SK-N-SH (cell line): ENCODE measurements at regions not wholly inside any gene's neighbourhood (a gene's known extent, or its start where the extent isn't known, plus 50 kb on each side); places are given as distances from the start of the nearest gene placed in this dataset.

Source experiments
- CTCF ChIA-PET: fragments of 300-600, 350-600 bp; formaldehyde crosslinking; extraction: SDS; loops from one replicate; lab custom pipeline; 2021; lab: Yijun Ruan, JAX
- POLR2A ChIA-PET: fragments of 350-600 bp; sonication (Branson Sonifier 250); formaldehyde crosslinking; extraction: SDS; loops from one replicate; lab custom pipeline; 2020; ENCODE audit warnings: antibody characterized with exemption, inconsistent platforms; lab: Yijun Ruan, JAX
- DNase-seq: peaks from one replicate; pipeline ENCODE4 v3.0.0; 2012
- H2AFZ ChIP-seq: fragments of 200-600 bp; sonication (generic); 2 replicates; pipeline ENCODE4 v1.8.1; 2016; ENCODE audit warnings: antibody characterized with exemption, mild to moderate bottlenecking, low read depth
- H3F3A ChIP-seq: fragments of 200-600 bp; sonication (generic); replicated peaks from 2 replicates; pipeline ENCODE3; 2016; ENCODE audit warnings: antibody characterized with exemption, mild to moderate bottlenecking; ENCODE audit not compliant: insufficient read depth
- H3K27ac ChIP-seq, 2 experiments: fragments of 200-500 bp in 1 of 2; fragments of 200-600 bp in 1 of 2; sonication (Bioruptor generic) in 1 of 2; sonication (generic), shearing (Covaris generic) in 1 of 2; 2 replicates each; pipeline versions ENCODE4 v1.5.1 to v1.6.1; 2014 to 2016; ENCODE audit warnings: low read depth in 2 of 2, inconsistent platforms in 1 of 2, low read length in 1 of 2, mild to moderate bottlenecking in 1 of 2, mixed read lengths in 1 of 2
- H3K27me3 ChIP-seq: fragments of 200-600 bp; sonication (generic), shearing (Covaris generic); 2 replicates; pipeline ENCODE4 v1.6.1; 2016; ENCODE audit warnings: mixed run types; ENCODE audit not compliant: insufficient read depth
- H3K36me3 ChIP-seq, 2 experiments: fragments of 200-500 bp in 1 of 2; fragments of 200-600 bp in 1 of 2; sonication (Bioruptor generic) in 1 of 2; sonication (generic) in 1 of 2; replicated peaks in 1 of 2; 2 replicates each; pipeline versions ENCODE3 to v1.5.1; 2014 to 2016; ENCODE audit warnings: low read length in 1 of 2, mild to moderate bottlenecking in 1 of 2; ENCODE audit not compliant: insufficient read depth in 2 of 2, control insufficient read depth in 1 of 2
- H3K4me1 ChIP-seq, 2 experiments: fragments of 200-500 bp in 1 of 2; fragments of 200-600 bp in 1 of 2; sonication (Bioruptor generic) in 1 of 2; sonication (generic), shearing (Covaris generic) in 1 of 2; 2 replicates each; pipeline versions ENCODE4 v1.5.1 to v1.6.1; 2014 to 2016; ENCODE audit warnings: low read depth in 1 of 2, low read length in 1 of 2, mixed run types in 1 of 2; ENCODE audit not compliant: insufficient read depth in 2 of 2, control insufficient read depth in 1 of 2
- H3K4me2 ChIP-seq: fragments of 200-600 bp; sonication (generic), shearing (Covaris generic); 2 replicates; pipeline ENCODE4 v1.6.1; 2017; ENCODE audit warnings: mixed run types
- H3K4me3 ChIP-seq, 2 experiments: fragments of 200-500 bp in 1 of 2; fragments of 200-600 bp in 1 of 2; sonication (Bioruptor generic) in 1 of 2; sonication (generic), shearing (Covaris generic) in 1 of 2; 2 replicates each; pipeline versions ENCODE4 v1.5.1 to v1.8.1; 2014 to 2016; ENCODE audit warnings: low read depth in 2 of 2, inconsistent platforms in 1 of 2, low read length in 1 of 2, mild to moderate bottlenecking in 1 of 2, mixed read lengths in 1 of 2, moderate library complexity in 1 of 2
- H3K79me2 ChIP-seq: fragments of 200-600 bp; sonication (generic); 2 replicates; pipeline ENCODE4 v1.8.1; 2017; ENCODE audit warnings: mild to moderate bottlenecking; ENCODE audit not compliant: insufficient read depth
- H3K9ac ChIP-seq: fragments of 200-600 bp; sonication (generic); 2 replicates; pipeline ENCODE4 v1.6.1; 2017; ENCODE audit warnings: mixed run types
- H3K9me2 ChIP-seq: fragments of 200-600 bp; sonication (generic); 2 replicates; pipeline ENCODE4 v1.6.1; 2017; ENCODE audit warnings: mixed run types
- H3K9me3 ChIP-seq: fragments of 200-600 bp; sonication (generic); 2 replicates; pipeline ENCODE4 v1.6.1; 2017; ENCODE audit warnings: mixed run types, mild to moderate bottlenecking, moderate library complexity
- H4K20me1 ChIP-seq: fragments of 200-600 bp; sonication (generic); 2 replicates; pipeline ENCODE4 v1.6.1; 2017; ENCODE audit warnings: mild to moderate bottlenecking, mixed run types; ENCODE audit not compliant: insufficient read depth
- CTCF ChIP-seq: fragments of 200-600 bp; sonication (generic); IDR thresholded peaks from 2 replicates; pipeline ENCODE4 v1.6.1; 2017; ENCODE audit warnings: antibody characterized with exemption, mild to moderate bottlenecking, moderate library complexity
- ELF1 ChIP-seq: IDR thresholded peaks from 2 replicates; pipeline ENCODE4 v1.4.0; 2012
- EP300 ChIP-seq, 2 experiments: IDR thresholded peaks; 2 replicates each; pipeline versions ENCODE4 v1.4.0 to v1.6.1; 2012; ENCODE audit warnings: borderline replicate concordance in 1 of 2, low read depth in 1 of 2, low read length in 1 of 2
- EZH2phosphoT487 ChIP-seq: fragments of 200-600 bp; sonication (generic); IDR thresholded peaks from 2 replicates; pipeline ENCODE4 v1.6.1; 2017; ENCODE audit warnings: low read depth, mixed run types, mild to moderate bottlenecking, antibody characterized with exemption, moderate library complexity, borderline replicate concordance
- FOSL2 ChIP-seq: IDR thresholded peaks from 2 replicates; pipeline ENCODE4 v1.4.0; 2012; ENCODE audit warnings: low read depth, mild to moderate bottlenecking, moderate library complexity, borderline replicate concordance
- JUND ChIP-seq: IDR thresholded peaks from 2 replicates; pipeline ENCODE4 v1.4.0; 2012
- MAX ChIP-seq: IDR thresholded peaks from 2 replicates; pipeline ENCODE4 v1.4.0; 2012; ENCODE audit warnings: low read depth
- MEF2A ChIP-seq: IDR thresholded peaks from 2 replicates; pipeline ENCODE4 v1.4.0; 2012; ENCODE audit warnings: low read depth, borderline replicate concordance
- NFIC ChIP-seq: IDR thresholded peaks from 2 replicates; pipeline ENCODE4 v1.4.0; 2012; ENCODE audit warnings: borderline replicate concordance
- NRF1 ChIP-seq: IDR thresholded peaks from 2 replicates; pipeline ENCODE4 v1.6.1; 2012; ENCODE audit warnings: low read depth, mild to moderate bottlenecking, low read length
- PBX3 ChIP-seq: IDR thresholded peaks from 2 replicates; pipeline ENCODE4; 2012
- POLR2AphosphoS5 ChIP-seq: IDR thresholded peaks from 2 replicates; pipeline ENCODE4 v1.6.1; 2012; ENCODE audit warnings: low read depth, low read length
- SMC3 ChIP-seq: IDR thresholded peaks from 2 replicates; pipeline ENCODE4 v1.6.1; 2012; ENCODE audit warnings: low read depth, low read length, improper control_type of control experiment
- TCF12 ChIP-seq: IDR thresholded peaks from 2 replicates; pipeline ENCODE4 v1.4.0; 2012
- ZBTB33 ChIP-seq: IDR thresholded peaks from 2 replicates; pipeline ENCODE4 v1.4.0; 2012; ENCODE audit warnings: low read depth, borderline replicate concordance
- WGBS: methylation state at CpG from one replicate; pipeline ENCODE4 v1.1.6; 2017; ENCODE audit warnings: low lambda C conversion rate; 5-methylcytosine and 5-hydroxymethylcytosine counted together

GRCh38 chr5:60346393-60346792 lies 353.6 kb downstream of the DEPDC1B start:
- no peaks in the 10 kb centered on the region for H3K9me2 ChIP-seq
- no peaks in the 10 kb centered on the region for H3K9me3 ChIP-seq
- DNase-seq = no peak
- no peaks in the 10 kb centered on the region for H3K27me3 ChIP-seq
- H3K27ac ChIP-seq = no peak overlapping the region
- no peaks in the 10 kb centered on the region for H3K4me1 ChIP-seq
- ChIA-PET POLR2A (no interaction called here), CTCF (interaction anchor here (1.5 kb wide), 1 partner anchor 303 kb away, joined by 3 read pairs; no protein-coding TSS in a partner anchor)
- H3K9ac ChIP-seq = no peak overlapping the region
- H2AFZ ChIP-seq = no peak overlapping the region
- H4K20me1 ChIP-seq = no peaks in the 10 kb centered on the region
- H3K4me3 ChIP-seq = no peak overlapping the region
- WGBS = 72% methylated on average over 1 of the region's 1 CpG
- no peak overlapping the region for H3K4me2 ChIP-seq
- TF ChIP-seq JUND = 0 out of 2 replicates have a peak, but pooled peaks have one; percentile 12
- no peak for TF ChIP-seq CTCF
- peak; percentile 9; the same call in 1 of the 2 replicates for TF ChIP-seq FOSL2
- no peaks in the 10 kb centered on the region for H3K79me2 ChIP-seq
- no peaks in the 10 kb centered on the region for H3F3A ChIP-seq
- no peaks in the 10 kb centered on the region for H3K36me3 ChIP-seq

- Histone ChIP-seq H2AFZ (no peak overlapping the region), H3K79me2 (no peaks in the 10 kb centered on the region), H3K4me1 (no peaks in the 10 kb centered on the region; a peak in 1 of 4 replicates), H3K36me3 (no peaks in the 10 kb centered on the region), H4K20me1 (no peaks in the 10 kb centered on the region), H3K27me3 (no peaks in the 10 kb centered on the region), H3F3A (peaks cover 6% of the 10 kb centered on the region), H3K9me3 (no peaks in the 10 kb centered on the region), H3K9me2 (no peaks in the 10 kb centered on the region), H3K4me3 (no peak overlapping the region), H3K27ac (no peak overlapping the region), H3K4me2 (no peak overlapping the region), H3K9ac (no peak overlapping the region)
- TF ChIP-seq EP300 (IDR thresholded peaks at IDR 0.05; ENCODE audit: borderline replicate concordance in 1 of 2, low read depth in 1 of 2, low read length in 1 of 2) (no peak), POLR2AphosphoS5 (no peak), TCF12 (no peak), NRF1 (no peak), ZBTB33 (no peak), JUND (no peak), SMC3 (no peak), MAX (no peak), PBX3 (no peak), ELF1 (no peak), MEF2A (no peak), NFIC (no peak), EZH2phosphoT487 (no peak)
- WGBS = 91% methylated on average over 4 of the region's 4 CpGs
- no peak for DNase-seq
- POLR2A ChIA-PET = no interaction called here
- CTCF ChIA-PET = no interaction called here
Observed at GRCh38 chr5:60343102-60343501, 356.9 kb downstream of the DEPDC1B start.
